ENCODE measurements at regions not wholly inside any gene's neighbourhood (a gene's known extent, or its start where the extent isn't known, plus 50 kb on each side); places are given as distances from the start of the nearest gene placed in this dataset.

GRCh38 chr4:45082101-45082500, 355.7 kb upstream of the GNPDA2 start:
- TF ChIP-seq EZH2 (IDR thresholded peaks at IDR 0.05) (no peak), POLR2AphosphoS5 (IDR thresholded peaks at IDR 0.05; ENCODE audit: borderline replicate concordance, low read depth, low read length) (no peak)
